ENCODE measurements at regions not wholly inside any gene's neighbourhood (a gene's known extent, or its start where the extent isn't known, plus 50 kb on each side); places are given as distances from the start of the nearest gene placed in this dataset.

DNA sequence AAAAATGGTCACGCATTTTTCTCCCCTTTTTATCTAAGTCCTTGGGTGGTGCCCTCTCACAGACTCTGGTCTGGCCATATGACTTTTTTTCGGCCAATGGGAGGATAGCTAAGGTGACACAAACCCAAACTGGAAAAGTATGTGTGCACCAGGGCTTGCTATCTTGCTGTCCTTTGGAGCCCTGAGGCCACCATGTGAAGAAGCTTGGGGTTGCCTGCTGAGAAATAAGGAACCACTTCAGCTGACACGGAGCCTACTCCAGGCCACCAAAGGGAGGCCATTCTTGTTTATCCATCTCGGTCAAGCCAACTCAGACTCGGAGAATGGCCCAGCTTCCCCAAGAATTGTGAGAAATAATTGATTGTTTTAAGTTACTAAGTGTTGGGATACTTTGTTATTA is 111.4 kb upstream of the ZFHX3 start:
- TF ChIP-seq, protein P1, sequence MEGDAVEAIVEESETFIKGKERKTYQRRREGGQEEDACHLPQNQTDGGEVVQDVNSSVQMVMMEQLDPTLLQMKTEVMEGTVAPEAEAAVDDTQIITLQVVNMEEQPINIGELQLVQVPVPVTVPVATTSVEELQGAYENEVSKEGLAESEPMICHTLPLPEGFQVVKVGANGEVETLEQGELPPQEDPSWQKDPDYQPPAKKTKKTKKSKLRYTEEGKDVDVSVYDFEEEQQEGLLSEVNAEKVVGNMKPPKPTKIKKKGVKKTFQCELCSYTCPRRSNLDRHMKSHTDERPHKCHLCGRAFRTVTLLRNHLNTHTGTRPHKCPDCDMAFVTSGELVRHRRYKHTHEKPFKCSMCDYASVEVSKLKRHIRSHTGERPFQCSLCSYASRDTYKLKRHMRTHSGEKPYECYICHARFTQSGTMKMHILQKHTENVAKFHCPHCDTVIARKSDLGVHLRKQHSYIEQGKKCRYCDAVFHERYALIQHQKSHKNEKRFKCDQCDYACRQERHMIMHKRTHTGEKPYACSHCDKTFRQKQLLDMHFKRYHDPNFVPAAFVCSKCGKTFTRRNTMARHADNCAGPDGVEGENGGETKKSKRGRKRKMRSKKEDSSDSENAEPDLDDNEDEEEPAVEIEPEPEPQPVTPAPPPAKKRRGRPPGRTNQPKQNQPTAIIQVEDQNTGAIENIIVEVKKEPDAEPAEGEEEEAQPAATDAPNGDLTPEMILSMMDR (IDR thresholded peaks at IDR 0.05; ENCODE audit: unreplicated experiment) = no peak
- Mint-ChIP-seq H3K4me1 (ENCODE audit: low read depth) (no peaks in the 10 kb centered on the region), H3K36me3 (ENCODE audit: insufficient read depth) (no peaks in the 10 kb centered on the region), H3K27me3 (no peaks in the 10 kb centered on the region), H3K27ac (no peak overlapping the region), H3K4me3 (ENCODE audit: low read depth) (no peak overlapping the region), H3K9me3 (ENCODE audit: low read depth) (peaks cover 6% of the 10 kb centered on the region)
- DNase-seq (ENCODE audit: low spot score, unreplicated experiment) = no peak

DNA sequence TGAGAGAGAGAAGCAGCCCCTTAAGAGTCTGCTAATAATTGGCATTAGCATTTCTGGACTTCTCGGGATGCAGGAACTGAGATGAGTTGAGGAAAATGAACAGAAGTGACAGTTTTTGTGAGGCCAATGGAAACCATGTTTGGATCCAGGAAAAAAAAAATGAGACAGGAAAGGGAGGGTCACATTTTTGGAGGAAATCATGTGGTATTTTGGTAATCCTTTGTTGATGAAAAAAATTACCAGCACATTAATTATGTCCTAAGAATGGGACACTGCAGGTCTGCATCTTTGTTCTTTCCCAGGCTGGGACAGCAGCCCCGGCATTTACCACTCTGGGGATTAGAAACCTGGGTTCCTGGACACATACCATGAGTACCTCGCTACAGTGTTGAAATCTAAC is 109.9 kb upstream of the ZFHX3 start:
- no peak for DNase-seq (ENCODE audit: low spot score, unreplicated experiment)
- Mint-ChIP-seq H3K27ac (no peak overlapping the region), H3K4me3 (ENCODE audit: low read depth) (no peak overlapping the region), H3K36me3 (ENCODE audit: insufficient read depth) (no peaks in the 10 kb centered on the region), H3K9me3 (ENCODE audit: low read depth) (peaks cover 6% of the 10 kb centered on the region), H3K27me3 (no peaks in the 10 kb centered on the region), H3K4me1 (ENCODE audit: low read depth) (peaks cover under 1% of the 10 kb centered on the region)
- TF ChIP-seq, protein P1 (IDR thresholded peaks at IDR 0.05; ENCODE audit: unreplicated experiment) = no peak

DNA sequence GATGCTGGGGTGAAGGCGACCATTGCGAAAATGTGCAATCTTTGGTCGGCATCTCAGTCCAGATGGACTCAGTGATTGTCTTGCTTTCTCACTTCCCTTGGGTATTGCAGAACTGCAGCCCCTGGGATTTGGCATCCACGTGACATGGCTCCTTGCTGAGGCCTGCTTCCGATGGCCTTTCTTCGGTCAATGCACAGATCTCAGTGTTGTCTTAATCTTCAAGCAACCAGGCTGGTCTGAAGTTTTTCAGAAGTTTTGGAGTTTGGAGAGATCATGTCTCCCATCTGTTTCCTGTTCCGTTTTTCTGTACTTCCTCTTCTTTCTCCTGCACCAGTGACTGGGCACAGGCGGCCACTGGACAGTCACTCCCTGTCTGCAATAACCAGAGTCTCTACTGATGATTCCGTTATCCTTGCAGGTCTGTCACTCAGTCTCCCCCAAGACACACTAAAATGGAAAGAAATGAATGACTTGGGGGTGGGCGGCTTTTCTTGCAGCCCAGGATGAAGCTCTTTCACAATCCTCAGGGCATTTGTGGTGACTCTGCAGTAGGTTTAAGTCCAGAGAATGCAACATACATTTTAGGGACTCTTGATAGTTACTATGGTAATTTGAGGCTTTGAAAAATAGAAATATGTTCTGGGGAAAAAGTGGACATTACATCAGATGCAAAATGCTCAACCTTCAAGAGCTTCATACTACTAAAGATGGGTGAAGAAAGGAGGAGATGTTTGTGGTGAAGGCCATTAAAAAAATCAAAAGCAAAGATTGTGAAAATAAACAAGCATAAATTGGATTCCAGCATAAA is 106.3 kb upstream of the ZFHX3 start:
- no peak overlapping the region for H3K4me3 Mint-ChIP-seq (ENCODE audit: low read depth)
- H3K9me3 Mint-ChIP-seq (ENCODE audit: low read depth) = peaks cover 6% of the 10 kb centered on the region
- TF ChIP-seq, protein P1 (IDR thresholded peaks at IDR 0.05; ENCODE audit: unreplicated experiment) = no peak
- H3K27ac Mint-ChIP-seq = peak overlapping the region; percentile 19
- no peak for DNase-seq (ENCODE audit: low spot score, unreplicated experiment)
- H3K4me1 Mint-ChIP-seq (ENCODE audit: low read depth) = peaks cover 17% of the 10 kb centered on the region
- no peaks in the 10 kb centered on the region for H3K36me3 Mint-ChIP-seq (ENCODE audit: insufficient read depth)
- no peaks in the 10 kb centered on the region for H3K27me3 Mint-ChIP-seq

DNA sequence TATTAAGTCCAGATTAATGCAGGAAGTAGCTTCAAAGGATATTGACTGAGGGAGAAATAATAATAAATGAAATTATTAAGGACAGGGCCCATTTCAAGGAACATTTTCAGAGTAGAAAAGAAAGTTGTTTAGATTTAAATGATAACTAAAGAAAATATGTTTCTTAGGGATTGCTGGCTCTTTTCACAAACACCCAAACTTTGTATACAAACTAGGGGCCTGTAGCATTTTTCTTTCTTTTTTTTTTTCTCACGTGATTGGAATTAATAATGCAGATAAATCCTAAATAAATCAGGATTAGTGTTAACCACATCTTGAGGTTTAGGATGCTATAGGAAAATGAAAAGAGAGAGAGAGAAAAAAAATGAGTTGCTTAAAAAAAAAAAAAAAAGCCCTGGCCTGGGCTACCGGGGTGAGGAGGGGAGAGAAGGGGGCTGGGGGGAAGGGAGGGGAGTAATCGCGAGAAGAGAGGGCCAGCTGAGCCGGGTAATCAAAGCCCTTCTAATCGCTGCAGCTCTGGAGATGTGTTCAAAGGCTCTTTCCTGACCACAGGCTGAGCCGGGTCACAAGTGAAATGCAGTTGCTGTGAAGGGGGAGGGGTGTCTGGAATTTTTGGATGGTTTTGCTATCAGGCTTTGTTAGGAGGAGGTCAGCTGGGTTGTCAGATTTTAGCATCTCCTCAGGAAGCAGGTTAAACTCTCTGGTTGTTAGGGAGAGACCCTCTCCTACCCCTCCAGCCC is 104.6 kb upstream of the ZFHX3 start:
- Mint-ChIP-seq H3K27me3 (no peaks in the 10 kb centered on the region), H3K9me3 (ENCODE audit: low read depth) (no peaks in the 10 kb centered on the region), H3K4me1 (ENCODE audit: low read depth) (peaks cover 17% of the 10 kb centered on the region), H3K36me3 (ENCODE audit: insufficient read depth) (no peaks in the 10 kb centered on the region), H3K4me3 (ENCODE audit: low read depth) (no peak overlapping the region), H3K27ac (no peak overlapping the region)
- peak; percentile 13 for DNase-seq (ENCODE audit: low spot score, unreplicated experiment)
- TF ChIP-seq, protein P1 (IDR thresholded peaks at IDR 0.05; ENCODE audit: unreplicated experiment) = no peak

DNA sequence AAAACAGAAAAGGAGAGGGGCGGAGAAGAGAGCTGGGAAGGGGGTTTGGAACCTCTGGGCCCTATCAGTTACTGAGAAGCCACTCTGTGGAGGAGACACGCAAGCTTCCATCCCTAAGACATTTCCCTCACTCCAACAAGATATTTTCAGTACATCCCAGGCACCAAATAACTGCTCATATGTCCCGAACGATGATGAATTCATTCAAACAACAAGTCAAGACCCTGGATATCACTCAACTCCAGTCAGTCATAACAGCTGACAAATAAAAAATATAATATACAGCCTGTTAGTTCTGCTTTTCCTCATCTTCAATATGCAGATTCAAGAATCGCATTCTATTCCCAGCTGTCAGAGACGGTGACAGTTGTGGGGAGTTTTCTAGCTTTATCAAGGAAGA is 104.0 kb upstream of the ZFHX3 start:
- no peak for DNase-seq (ENCODE audit: low spot score, unreplicated experiment)
- Mint-ChIP-seq H3K4me1 (ENCODE audit: low read depth) (peaks cover 17% of the 10 kb centered on the region), H3K27ac (no peak overlapping the region), H3K9me3 (ENCODE audit: low read depth) (no peaks in the 10 kb centered on the region), H3K4me3 (ENCODE audit: low read depth) (no peak overlapping the region), H3K36me3 (ENCODE audit: insufficient read depth) (no peaks in the 10 kb centered on the region), H3K27me3 (no peaks in the 10 kb centered on the region)
- TF ChIP-seq, protein P1 (IDR thresholded peaks at IDR 0.05; ENCODE audit: unreplicated experiment) = no peak
